Effector memory CD4-positive, alpha-beta T cell (primary cell): ENCODE measurements at regions not wholly inside any gene's neighbourhood (a gene's known extent, or its start where the extent isn't known, plus 50 kb on each side); places are given as distances from the start of the nearest gene placed in this dataset.

Experiments used
- DNase-seq, 3 donors: peaks; one replicate each; pipeline ENCODE4 v3.0.0-alpha.2; 2020
- H3K27ac ChIP-seq: 2 replicates; pipeline ENCODE4 v1.7.0; 2013; ENCODE audit warnings: mild to moderate bottlenecking, low read length, moderate library complexity; ENCODE audit not compliant: insufficient read depth, poor library complexity, severe bottlenecking
- H3K27me3 ChIP-seq: replicated peaks from 2 replicates; pipeline ENCODE4 v1.7.0; 2013; ENCODE audit warnings: mild to moderate bottlenecking, low read length; ENCODE audit not compliant: insufficient read depth, control insufficient read depth, poor library complexity, severe bottlenecking
- H3K36me3 ChIP-seq: 2 replicates; pipeline ENCODE4 v1.7.0; 2013; ENCODE audit warnings: mild to moderate bottlenecking, low read length, moderate library complexity; ENCODE audit not compliant: control insufficient read depth, insufficient read depth
- H3K4me1 ChIP-seq: 2 replicates; pipeline ENCODE4 v1.7.0; 2013; ENCODE audit warnings: low read length, mild to moderate bottlenecking; ENCODE audit not compliant: control insufficient read depth, insufficient read depth, poor library complexity, severe bottlenecking
- H3K4me3 ChIP-seq: 2 replicates; pipeline ENCODE4 v1.7.0; 2013; ENCODE audit warnings: low read length, low read depth, mild to moderate bottlenecking; ENCODE audit not compliant: insufficient read depth, poor library complexity, severe bottlenecking
- H3K9me3 ChIP-seq: 2 replicates; pipeline ENCODE4 v1.7.0; 2013; ENCODE audit warnings: mild to moderate bottlenecking, low read length, moderate library complexity; ENCODE audit not compliant: control insufficient read depth

- no peak overlapping the region for H3K4me3 ChIP-seq
These were observed 1019.2 kb downstream of the TTLL7 start for GRCh38 chr1:82979593-82980236.

GRCh38 chr1:82978461-82979324, 1020.2 kb downstream of the TTLL7 start:
- no peak overlapping the region for H3K4me3 ChIP-seq
- no peak for DNase-seq
- H3K27me3 ChIP-seq, result no peaks in the 10 kb centered on the region
- no peak overlapping the region for H3K27ac ChIP-seq
- no peaks in the 10 kb centered on the region for H3K4me1 ChIP-seq
- H3K36me3 ChIP-seq, result no peaks in the 10 kb centered on the region
- no peaks in the 10 kb centered on the region for H3K9me3 ChIP-seq

More at GRCh38 chr1:82979593-82980236, 1019.2 kb downstream of the TTLL7 start:
- Histone ChIP-seq H3K27ac (no peak overlapping the region), H3K9me3 (no peaks in the 10 kb centered on the region), H3K4me1 (no peaks in the 10 kb centered on the region), H3K36me3 (no peaks in the 10 kb centered on the region), H3K27me3 (no peaks in the 10 kb centered on the region)
- no peak for DNase-seq

- no peak overlapping the region for H3K4me3 ChIP-seq
- no peaks in the 10 kb centered on the region for H3K4me1 ChIP-seq
- H3K9me3 ChIP-seq, result no peaks in the 10 kb centered on the region
- H3K36me3 ChIP-seq, result no peaks in the 10 kb centered on the region
- H3K27me3 ChIP-seq, result no peaks in the 10 kb centered on the region
- DNase-seq, result no peak
- H3K27ac ChIP-seq, result no peak overlapping the region
These were observed 1025.9 kb downstream of the TTLL7 start for GRCh38 chr1:82972841-82973553.

- Histone ChIP-seq H3K4me3 (no peak overlapping the region), H3K27me3 (no peaks in the 10 kb centered on the region), H3K27ac (no peak overlapping the region), H3K4me1 (no peaks in the 10 kb centered on the region), H3K9me3 (no peaks in the 10 kb centered on the region), H3K36me3 (no peaks in the 10 kb centered on the region)
- DNase-seq, result no peak
These were observed 1029.6 kb downstream of the TTLL7 start for GRCh38 chr1:82969340-82969739.

- Histone ChIP-seq H3K9me3 (no peaks in the 10 kb centered on the region), H3K4me1 (no peaks in the 10 kb centered on the region), H3K27ac (no peak overlapping the region), H3K27me3 (no peaks in the 10 kb centered on the region), H3K4me3 (no peak overlapping the region), H3K36me3 (no peaks in the 10 kb centered on the region)
- DNase-seq, result no peak
These were observed 1036.3 kb downstream of the TTLL7 start for GRCh38 chr1:82962658-82963057.

- no peak for DNase-seq
- Histone ChIP-seq H3K4me1 (no peaks in the 10 kb centered on the region), H3K4me3 (no peak overlapping the region), H3K27me3 (no peaks in the 10 kb centered on the region), H3K36me3 (no peaks in the 10 kb centered on the region), H3K27ac (no peak overlapping the region), H3K9me3 (no peaks in the 10 kb centered on the region)
These were observed 1048.2 kb downstream of the TTLL7 start for GRCh38 chr1:82950606-82951200.

GRCh38 chr1:82948386-82948785, 1050.5 kb downstream of the TTLL7 start:
- DNase-seq, result no peak
- no peaks in the 10 kb centered on the region for H3K27me3 ChIP-seq
- H3K27ac ChIP-seq, result no peak overlapping the region
- H3K36me3 ChIP-seq, result no peaks in the 10 kb centered on the region
- no peaks in the 10 kb centered on the region for H3K4me1 ChIP-seq
- no peaks in the 10 kb centered on the region for H3K9me3 ChIP-seq
- no peak overlapping the region for H3K4me3 ChIP-seq

- Histone ChIP-seq H3K27me3 (no peaks in the 10 kb centered on the region), H3K4me3 (no peak overlapping the region), H3K36me3 (no peaks in the 10 kb centered on the region), H3K27ac (no peak overlapping the region), H3K9me3 (no peaks in the 10 kb centered on the region), H3K4me1 (no peaks in the 10 kb centered on the region)
- DNase-seq, result no peak
These were observed 1051.7 kb downstream of the TTLL7 start for GRCh38 chr1:82947278-82947677.

- no peak for DNase-seq
- Histone ChIP-seq H3K4me1 (no peaks in the 10 kb centered on the region), H3K36me3 (no peaks in the 10 kb centered on the region), H3K4me3 (no peak overlapping the region), H3K9me3 (no peaks in the 10 kb centered on the region), H3K27me3 (no peaks in the 10 kb centered on the region), H3K27ac (no peak overlapping the region)
These were observed 1052.8 kb downstream of the TTLL7 start for GRCh38 chr1:82946096-82946605.
